Transverse colon (tissue), 3 donors: ENCODE measurements at regions not wholly inside any gene's neighbourhood (a gene's known extent, or its start where the extent isn't known, plus 50 kb on each side); places are given as distances from the start of the nearest gene placed in this dataset.

Experiments used
- EP300 ChIP-seq: sonication (generic); formaldehyde crosslinking; IDR thresholded peaks from one replicate; pipeline ENCODE4 v1.6.1; 2017; ENCODE audit warnings: antibody characterized with exemption, low read depth
- POLR2A ChIP-seq: fragments of 450-650 bp; IDR thresholded peaks from one replicate; pipeline ENCODE4 v1.6.1; 2016; ENCODE audit warnings: antibody characterized with exemption, mild to moderate bottlenecking, moderate library complexity
- TF ChIP-seq, protein P1 (sequence below), 5 experiments: fragments of 200-600 bp in 3 of 5; fragments of 450-650 bp in 2 of 5; sonication (generic) in 3 of 5; IDR thresholded peaks; 1 replicate in 2 of 5; 2 replicates in 3 of 5; pipeline ENCODE4 v1.5.1; 2016 to 2017; ENCODE audit warnings: antibody characterized with exemption in 5 of 5, inconsistent platforms in 3 of 5, mild to moderate bottlenecking in 2 of 5, moderate library complexity in 1 of 5

- TF ChIP-seq, protein P1, sequence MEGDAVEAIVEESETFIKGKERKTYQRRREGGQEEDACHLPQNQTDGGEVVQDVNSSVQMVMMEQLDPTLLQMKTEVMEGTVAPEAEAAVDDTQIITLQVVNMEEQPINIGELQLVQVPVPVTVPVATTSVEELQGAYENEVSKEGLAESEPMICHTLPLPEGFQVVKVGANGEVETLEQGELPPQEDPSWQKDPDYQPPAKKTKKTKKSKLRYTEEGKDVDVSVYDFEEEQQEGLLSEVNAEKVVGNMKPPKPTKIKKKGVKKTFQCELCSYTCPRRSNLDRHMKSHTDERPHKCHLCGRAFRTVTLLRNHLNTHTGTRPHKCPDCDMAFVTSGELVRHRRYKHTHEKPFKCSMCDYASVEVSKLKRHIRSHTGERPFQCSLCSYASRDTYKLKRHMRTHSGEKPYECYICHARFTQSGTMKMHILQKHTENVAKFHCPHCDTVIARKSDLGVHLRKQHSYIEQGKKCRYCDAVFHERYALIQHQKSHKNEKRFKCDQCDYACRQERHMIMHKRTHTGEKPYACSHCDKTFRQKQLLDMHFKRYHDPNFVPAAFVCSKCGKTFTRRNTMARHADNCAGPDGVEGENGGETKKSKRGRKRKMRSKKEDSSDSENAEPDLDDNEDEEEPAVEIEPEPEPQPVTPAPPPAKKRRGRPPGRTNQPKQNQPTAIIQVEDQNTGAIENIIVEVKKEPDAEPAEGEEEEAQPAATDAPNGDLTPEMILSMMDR (IDR thresholded peaks at IDR 0.05) = no peak
- TF ChIP-seq EP300 = no peak
- TF ChIP-seq POLR2A = no peak
These were observed 66.1 kb upstream of the NR2F2 start for GRCh38 chr15:96264351-96264798.
